GM18519 (cell line): ENCODE measurements at regions not wholly inside any gene's neighbourhood (a gene's known extent, or its start where the extent isn't known, plus 50 kb on each side); places are given as distances from the start of the nearest gene placed in this dataset.
"Not testable (repeated sequence)": the region's sequence is repeated elsewhere in the genome, so short reads cannot be mapped to it uniquely, and the experiment has no call there.

Experiments used
- ATAC-seq: cut with Tn5 transposase; IDR thresholded peaks from one replicate; pipeline ENCODE4 v1.9.1; 2021; ENCODE audit warnings: mild to moderate bottlenecking, moderate library complexity; ENCODE audit not compliant: unreplicated experiment, low FRiP score

DNA sequence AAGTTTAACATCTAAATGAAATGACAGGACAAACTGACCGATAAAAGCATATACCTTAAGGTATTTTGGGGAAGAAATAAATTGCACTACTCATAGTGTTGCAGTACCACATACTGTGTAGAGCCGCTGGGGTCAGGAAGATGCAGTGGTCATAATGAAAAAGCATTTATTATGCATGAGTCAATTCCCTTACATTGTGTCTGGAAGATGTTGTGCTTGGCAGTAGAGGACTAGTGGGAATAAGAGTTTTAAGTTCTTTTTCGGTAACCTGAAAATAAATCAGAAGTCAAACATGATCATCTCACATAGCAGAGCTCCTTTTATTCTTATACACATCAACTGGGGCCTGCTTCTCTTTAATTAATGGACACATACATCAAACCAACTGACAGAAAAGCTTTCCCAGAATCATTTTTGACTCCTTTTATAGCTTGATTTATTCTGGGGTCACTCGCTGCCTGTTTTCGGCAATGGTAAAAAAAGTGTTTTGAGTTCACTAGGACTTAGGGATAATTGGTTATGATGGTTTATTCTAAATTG, 262.5 kb upstream of the CHD1 start:
- no peak for ATAC-seq

- ATAC-seq, result no peak
These were observed 258.8 kb upstream of the CHD1 start for GRCh38 chr5:99187611-99188010.

- no peak for ATAC-seq
These were observed 250.4 kb upstream of the CHD1 start for GRCh38 chr5:99179206-99179605.

DNA sequence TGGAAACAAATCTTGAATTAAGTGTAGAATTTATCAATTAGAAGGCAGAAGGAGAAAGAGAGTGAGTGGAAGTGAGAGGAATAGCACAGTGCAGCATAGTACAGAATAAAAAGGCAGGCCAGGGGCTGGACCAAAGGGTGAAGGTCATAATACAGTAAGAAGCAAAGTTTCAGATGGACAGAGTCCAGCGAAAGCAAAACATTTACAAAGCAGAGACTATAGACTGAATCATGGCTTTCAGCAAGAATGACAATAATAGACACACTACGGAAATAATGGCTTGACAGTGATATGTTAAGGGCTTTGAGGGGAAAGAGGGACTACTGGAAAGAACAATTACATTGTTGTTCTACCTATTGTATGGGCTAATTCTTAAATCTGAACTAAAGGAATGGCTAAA, 249.0 kb upstream of the CHD1 start:
- ATAC-seq, result no peak

DNA sequence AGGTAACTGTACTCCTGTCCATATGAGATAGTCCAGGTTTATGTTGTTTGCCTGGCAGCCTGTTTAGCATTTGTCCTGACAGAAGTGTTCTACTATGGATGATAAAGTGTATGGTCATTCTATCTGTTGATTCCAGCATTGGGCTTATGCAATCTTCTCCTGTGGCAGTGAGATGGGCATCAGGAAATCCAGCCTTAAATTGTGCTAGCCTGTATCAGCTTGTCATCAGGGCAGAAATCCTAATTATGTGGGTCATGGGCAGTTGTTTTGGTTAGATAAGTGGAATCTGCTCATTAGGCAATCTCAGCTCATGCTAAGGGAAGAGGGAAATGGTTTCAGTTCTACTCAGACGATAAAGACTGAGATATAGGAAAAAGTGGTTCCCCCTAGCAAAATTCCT, 247.4 kb upstream of the CHD1 start:
- ATAC-seq, result no peak

GRCh38 chr5:99169309-99169708, 240.5 kb upstream of the CHD1 start:
- no peak for ATAC-seq

DNA sequence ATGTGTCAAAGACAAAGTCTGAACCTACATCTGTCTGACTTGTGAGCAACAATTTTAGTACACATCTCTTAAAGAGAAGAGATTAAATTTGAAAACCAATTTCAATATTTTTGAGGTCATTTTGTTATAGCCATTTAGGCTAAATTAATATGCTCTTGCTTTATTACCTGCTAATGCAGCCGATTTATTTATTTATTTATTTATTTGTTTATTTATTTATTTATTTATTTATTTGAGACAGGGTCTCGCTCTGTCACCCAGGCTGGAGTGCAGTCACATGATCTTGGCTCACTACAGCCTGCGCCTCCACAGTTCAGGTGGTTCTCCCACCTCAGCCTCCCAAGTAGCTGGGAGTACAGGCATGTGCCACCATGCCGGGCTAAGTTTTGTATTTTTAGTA, 232.7 kb upstream of the CHD1 start:
- ATAC-seq, result not testable (repeated sequence)

- ATAC-seq, result no peak
These were observed 227.9 kb upstream of the CHD1 start for GRCh38 chr5:99156688-99157087.

- ATAC-seq, result not testable (repeated sequence)
These were observed 214.5 kb upstream of the CHD1 start for GRCh38 chr5:99143283-99143795.

DNA sequence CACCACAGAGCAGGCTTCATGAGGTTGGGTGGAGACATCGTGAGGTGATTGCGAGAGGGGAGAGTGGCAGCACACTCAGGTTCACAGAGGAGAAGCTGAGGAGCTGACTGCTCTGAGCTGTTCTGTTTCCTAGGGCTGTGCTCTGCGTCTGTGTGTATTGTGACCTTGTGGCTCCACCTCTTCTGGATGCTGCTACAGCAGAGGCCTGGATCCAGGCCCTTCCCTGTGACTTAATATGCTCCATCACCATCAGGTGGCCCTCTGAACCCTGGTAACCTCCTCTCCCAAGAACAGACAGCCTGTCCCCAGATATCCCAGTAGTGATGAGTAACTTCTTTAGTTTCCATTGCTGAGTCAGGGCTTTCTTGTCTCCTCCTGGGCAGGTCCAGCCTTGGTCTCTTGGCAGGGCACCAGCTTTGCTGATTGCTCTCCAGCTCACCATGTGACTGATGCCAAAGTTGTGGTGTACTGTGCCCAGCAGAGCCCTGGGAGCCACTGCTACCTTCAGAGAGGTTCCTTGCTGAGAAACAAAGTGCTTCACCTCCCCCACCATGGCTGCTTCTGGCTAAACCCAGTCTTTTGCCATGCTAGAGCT, 212.8 kb upstream of the CHD1 start:
- no peak for ATAC-seq

DNA sequence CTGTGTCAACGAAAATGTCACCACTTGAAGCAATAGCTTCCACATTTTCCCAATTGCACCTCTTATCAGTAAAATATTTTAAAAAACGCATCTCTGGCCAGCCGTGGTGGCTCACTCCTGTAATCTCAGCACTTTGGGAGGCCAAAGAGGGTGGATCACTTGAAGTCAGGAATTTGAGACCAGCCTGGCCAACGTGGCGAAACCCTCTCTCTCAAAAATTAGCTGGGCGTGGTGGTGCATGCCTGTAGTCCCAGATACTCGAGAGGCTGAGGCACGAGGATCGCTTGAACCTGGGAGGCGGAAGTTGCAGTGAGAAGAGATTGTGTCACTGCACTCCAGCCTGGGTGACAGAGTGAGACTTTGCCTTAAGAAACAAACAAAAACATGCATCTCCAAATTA, 210.1 kb upstream of the CHD1 start:
- ATAC-seq, result no peak

DNA sequence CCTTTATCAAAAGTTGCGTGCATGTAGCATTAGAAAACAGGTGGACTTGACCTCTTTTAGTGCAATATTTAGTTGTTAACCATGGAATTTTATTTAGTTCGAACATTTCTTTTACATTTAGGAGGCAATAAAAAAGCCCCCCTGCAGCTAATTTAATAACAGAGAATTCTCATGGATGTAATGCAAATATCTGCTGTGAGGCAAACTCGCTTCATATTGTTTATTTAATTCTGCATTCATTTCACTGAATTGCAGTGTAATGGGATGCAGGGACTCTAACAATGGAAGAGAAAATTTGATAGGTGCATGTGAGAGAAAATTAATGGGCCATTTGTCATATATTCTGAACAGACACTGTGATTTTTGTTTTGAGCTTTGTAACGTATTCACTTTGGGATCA, 205.1 kb upstream of the CHD1 start:
- no peak for ATAC-seq

- no peak for ATAC-seq
These were observed 201.1 kb upstream of the CHD1 start for GRCh38 chr5:99129768-99130501.

GRCh38 chr5:99122976-99123375, 194.2 kb upstream of the CHD1 start:
- no peak for ATAC-seq

DNA sequence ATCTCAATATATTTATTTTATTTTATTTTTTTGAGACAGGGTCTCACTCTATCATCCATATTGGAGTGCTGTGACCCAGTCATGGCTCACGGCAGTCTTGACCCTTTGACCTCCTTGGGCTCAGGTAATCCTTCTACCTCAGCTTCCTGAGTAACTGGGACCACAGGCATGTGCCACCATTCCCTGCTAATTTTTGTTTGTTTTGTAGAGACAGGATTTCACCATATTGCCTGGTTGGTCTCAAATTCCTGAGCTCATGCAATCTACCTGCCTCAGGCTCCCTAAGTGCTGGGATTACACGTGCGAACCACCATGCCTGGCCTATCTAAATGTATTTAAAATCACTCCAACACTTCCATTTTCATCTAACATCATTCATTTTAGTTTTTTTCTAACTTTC, 190.5 kb upstream of the CHD1 start:
- no peak for ATAC-seq

DNA sequence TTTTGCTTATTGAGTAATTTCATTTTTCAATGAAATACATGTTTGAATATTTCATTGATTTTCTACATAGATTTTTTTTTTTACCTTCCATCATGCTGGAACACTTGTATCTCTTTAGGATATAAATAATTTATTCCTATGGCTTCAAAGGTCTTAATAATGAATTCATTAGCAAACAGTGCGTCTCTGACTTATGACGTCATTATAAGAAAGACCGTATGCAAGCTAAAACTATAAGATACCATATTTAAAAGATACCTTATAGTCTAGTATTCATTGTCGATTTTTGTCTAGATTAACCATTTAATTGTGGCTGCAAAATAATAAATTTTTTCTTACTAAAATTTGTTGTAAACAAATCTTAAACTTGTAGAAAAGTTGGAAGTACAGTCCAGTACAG, 187.7 kb upstream of the CHD1 start:
- no peak for ATAC-seq

- ATAC-seq, result no peak
These were observed 181.1 kb upstream of the CHD1 start for GRCh38 chr5:99109894-99110293.

- no peak for ATAC-seq
These were observed 176.4 kb upstream of the CHD1 start for GRCh38 chr5:99105216-99105615.

DNA sequence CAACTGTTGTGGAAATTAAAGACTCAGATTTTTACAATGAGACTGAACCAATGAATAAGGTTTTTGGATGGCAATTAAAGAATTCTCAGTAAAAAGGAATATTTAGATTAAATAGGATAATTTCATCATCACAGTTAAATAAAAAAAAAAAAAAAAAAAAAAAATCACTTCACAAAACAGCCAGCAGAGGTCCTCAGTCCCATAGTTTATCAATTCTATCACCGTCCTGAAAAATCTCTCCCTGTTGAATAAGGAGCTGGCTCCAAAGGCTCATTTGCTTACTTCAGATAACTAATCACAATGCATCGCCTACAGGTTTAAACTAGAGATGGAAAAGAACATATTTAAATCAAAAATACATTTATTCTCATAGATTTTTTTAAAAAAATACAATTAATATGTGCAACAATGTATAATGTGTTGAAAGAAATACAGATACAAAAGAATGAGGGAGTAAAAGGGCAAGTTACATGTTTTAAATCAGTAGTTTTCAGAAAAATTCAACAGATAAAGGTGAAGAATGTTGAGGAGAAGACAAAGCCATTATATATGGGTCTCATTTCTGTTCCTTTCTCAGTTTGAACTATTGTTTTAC, 175.8 kb upstream of the CHD1 start:
- ATAC-seq, result no peak

DNA sequence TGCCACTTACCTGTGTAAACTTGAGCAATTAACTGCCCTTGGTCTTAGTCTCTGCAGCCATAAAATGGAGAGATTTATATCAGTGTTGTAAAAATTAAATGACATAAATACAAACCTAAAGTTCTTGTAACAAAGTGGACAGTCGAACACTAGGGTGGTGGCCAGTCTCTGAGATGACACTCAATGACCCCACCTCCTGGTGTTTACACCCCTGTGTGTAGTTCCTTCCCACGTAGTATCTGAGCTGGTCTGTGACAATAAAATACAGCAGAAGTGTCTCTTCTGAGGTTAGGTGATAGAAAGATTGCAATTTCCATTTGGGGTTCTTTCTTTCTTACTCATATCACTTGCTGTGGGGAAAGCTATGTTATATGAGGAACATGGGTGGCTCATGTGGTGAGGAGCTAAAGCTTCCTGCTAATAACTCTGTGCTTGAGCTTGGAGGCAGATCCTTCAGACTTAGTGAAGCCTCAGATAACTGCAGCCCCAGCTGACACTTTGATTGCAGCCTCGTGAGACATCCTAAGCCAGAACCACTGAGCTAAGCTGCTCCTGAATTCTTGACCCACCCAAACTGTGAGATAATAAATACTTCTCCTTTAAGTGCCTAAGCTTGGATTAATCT, 173.4 kb upstream of the CHD1 start:
- peak; percentile 25 for ATAC-seq

GRCh38 chr5:99099691-99100090, 170.9 kb upstream of the CHD1 start:
- no peak for ATAC-seq
